ENCODE measurements at regions not wholly inside any gene's neighbourhood (a gene's known extent, or its start where the extent isn't known, plus 50 kb on each side); places are given as distances from the start of the nearest gene placed in this dataset.
"Not testable (repeated sequence)": the region's sequence is repeated elsewhere in the genome, so short reads cannot be mapped to it uniquely, and the experiment has no call there.

DNA sequence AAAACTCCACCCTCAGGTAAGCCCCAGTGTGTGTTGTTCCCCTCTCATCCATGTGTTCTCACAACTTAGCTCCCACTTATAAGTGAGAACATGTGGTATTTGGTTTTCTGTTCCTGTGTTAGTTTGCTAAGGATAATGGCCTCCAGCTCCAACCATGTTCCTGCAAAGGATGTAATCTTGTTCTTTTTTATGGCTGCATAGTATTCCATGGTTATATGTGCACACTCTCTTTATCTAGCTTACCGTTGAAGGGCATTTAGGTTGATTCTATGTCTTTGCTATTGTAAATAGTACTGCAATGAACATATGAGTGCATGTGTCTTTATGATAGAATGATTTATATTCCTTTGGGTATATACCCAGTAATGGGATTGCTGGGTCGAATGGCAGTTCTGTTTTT is 124.4 kb upstream of the RANBP3L start:
- not testable (repeated sequence) for TF ChIP-seq NFE2L2 (IDR thresholded peaks at IDR 0.05; ENCODE audit: low read depth, low read length); MAFK (IDR thresholded peaks at IDR 0.05; ENCODE audit: low read depth, low read length); POLR2A (IDR thresholded peaks at IDR 0.05; ENCODE audit: low read depth, low read length); RFX5 (IDR thresholded peaks at IDR 0.05; ENCODE audit: low read depth, low read length); MXI1 (IDR thresholded peaks at IDR 0.05; ENCODE audit: borderline replicate concordance, low read depth, low read length); CHD1 (IDR thresholded peaks at IDR 0.05; ENCODE audit: low read depth, low read length); BHLHE40 (IDR thresholded peaks at IDR 0.05; ENCODE audit: low read depth, low read length); SMC3 (IDR thresholded peaks at IDR 0.05; ENCODE audit: low read depth, low read length); RCOR1 (IDR thresholded peaks at IDR 0.05; ENCODE audit: insufficient replicate concordance, low read length)
- TF ChIP-seq, protein P1, sequence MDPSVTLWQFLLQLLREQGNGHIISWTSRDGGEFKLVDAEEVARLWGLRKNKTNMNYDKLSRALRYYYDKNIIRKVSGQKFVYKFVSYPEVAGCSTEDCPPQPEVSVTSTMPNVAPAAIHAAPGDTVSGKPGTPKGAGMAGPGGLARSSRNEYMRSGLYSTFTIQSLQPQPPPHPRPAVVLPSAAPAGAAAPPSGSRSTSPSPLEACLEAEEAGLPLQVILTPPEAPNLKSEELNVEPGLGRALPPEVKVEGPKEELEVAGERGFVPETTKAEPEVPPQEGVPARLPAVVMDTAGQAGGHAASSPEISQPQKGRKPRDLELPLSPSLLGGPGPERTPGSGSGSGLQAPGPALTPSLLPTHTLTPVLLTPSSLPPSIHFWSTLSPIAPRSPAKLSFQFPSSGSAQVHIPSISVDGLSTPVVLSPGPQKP (IDR thresholded peaks at IDR 0.05; ENCODE audit: borderline replicate concordance, low read depth, low read length): not testable (repeated sequence)
- TF ChIP-seq, protein P2, sequence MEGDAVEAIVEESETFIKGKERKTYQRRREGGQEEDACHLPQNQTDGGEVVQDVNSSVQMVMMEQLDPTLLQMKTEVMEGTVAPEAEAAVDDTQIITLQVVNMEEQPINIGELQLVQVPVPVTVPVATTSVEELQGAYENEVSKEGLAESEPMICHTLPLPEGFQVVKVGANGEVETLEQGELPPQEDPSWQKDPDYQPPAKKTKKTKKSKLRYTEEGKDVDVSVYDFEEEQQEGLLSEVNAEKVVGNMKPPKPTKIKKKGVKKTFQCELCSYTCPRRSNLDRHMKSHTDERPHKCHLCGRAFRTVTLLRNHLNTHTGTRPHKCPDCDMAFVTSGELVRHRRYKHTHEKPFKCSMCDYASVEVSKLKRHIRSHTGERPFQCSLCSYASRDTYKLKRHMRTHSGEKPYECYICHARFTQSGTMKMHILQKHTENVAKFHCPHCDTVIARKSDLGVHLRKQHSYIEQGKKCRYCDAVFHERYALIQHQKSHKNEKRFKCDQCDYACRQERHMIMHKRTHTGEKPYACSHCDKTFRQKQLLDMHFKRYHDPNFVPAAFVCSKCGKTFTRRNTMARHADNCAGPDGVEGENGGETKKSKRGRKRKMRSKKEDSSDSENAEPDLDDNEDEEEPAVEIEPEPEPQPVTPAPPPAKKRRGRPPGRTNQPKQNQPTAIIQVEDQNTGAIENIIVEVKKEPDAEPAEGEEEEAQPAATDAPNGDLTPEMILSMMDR (conservative IDR thresholded peaks at IDR 0.05; ENCODE audit: low read depth, low read length): not testable (repeated sequence)

All from IMR-90 (cell line).